ENCODE measurements at regions not wholly inside any gene's neighbourhood (a gene's known extent, or its start where the extent isn't known, plus 50 kb on each side); places are given as distances from the start of the nearest gene placed in this dataset.
A peak's percentile ranks its signal among the peaks of the same experiment; 100 is the strongest.

- DNase-seq: peak; percentile 18
- ATAC-seq (ENCODE audit: low read depth): no peak
- intact Hi-C loops (cut with micrococcal nuclease): no loop called here
- Mint-ChIP-seq H3K27ac (no peak overlapping the region), H3K27me3 (peaks cover 26% of the 10 kb centered on the region), H3K4me1 (peaks cover 14% of the 10 kb centered on the region), H3K9me3 (ENCODE audit: insufficient read depth) (no peaks in the 10 kb centered on the region), H3K4me3 (no peak overlapping the region)
- Histone ChIP-seq H3K27me3 (replicated peaks in 1 of 4; ENCODE audit: control extremely low read depth in 1 of 4, control insufficient read depth in 3 of 4, insufficient read depth in 4 of 4, low read length in 3 of 4) (no peaks in the 10 kb centered on the region), H2AFZ (ENCODE audit: insufficient read depth, low read depth, low read length, poor library complexity, severe bottlenecking) (peak overlapping the region; percentile 16), H3K4me1 (ENCODE audit: control insufficient read depth in 2 of 2, insufficient read depth in 2 of 2, low read length in 2 of 2) (peaks cover 7% of the 10 kb centered on the region in 2 donors), H3K9ac (ENCODE audit: low read length) (no peak overlapping the region), H3K27ac (ENCODE audit: low read length in 2 of 2) (no peak overlapping the region), H3K4me3 (ENCODE audit: control extremely low read depth in 1 of 5, extremely low read depth in 1 of 5, insufficient read depth in 1 of 5, low read depth in 2 of 5, low read length in 4 of 5) (no peak overlapping the region), H3K4me2 (replicated peaks; ENCODE audit: low read depth, low read length, poor library complexity, severe bottlenecking) (no peak overlapping the region), H3K9me3 (ENCODE audit: control extremely low read depth in 1 of 3, control insufficient read depth in 2 of 3, insufficient read depth in 1 of 3, low read length in 2 of 3) (peaks cover 0 to 5% (median 0%) of the 10 kb centered on the region in 3 donors), H3K79me2 (ENCODE audit: control insufficient read depth, insufficient read depth, low read length) (no peaks in the 10 kb centered on the region), H4K20me1 (ENCODE audit: control insufficient read depth, insufficient read depth, low read length, poor library complexity, severe bottlenecking) (no peaks in the 10 kb centered on the region), H3K36me3 (replicated peaks in 1 of 2; ENCODE audit: control extremely low read depth in 1 of 2, control insufficient read depth in 1 of 2, extremely low read depth in 1 of 2, insufficient read depth in 2 of 2, low read length in 1 of 2) (no peaks in the 10 kb centered on the region)
- ChIA-PET POLR2A (no interaction called here), CTCF (no interaction called here)
- TF ChIP-seq CTCF (IDR thresholded peaks at IDR 0.05) (no peak), EZH2 (IDR thresholded peaks at IDR 0.05; ENCODE audit: borderline replicate concordance, insufficient read depth, low read depth, low read length, poor library complexity, severe bottlenecking) (no peak)
- WGBS (ENCODE audit: insufficient coverage): 3% methylated on average over 7 of the region's 8 CpGs
Measured at GRCh38 chr15:58331913-58332675, 99.7 kb upstream of the LIPC start.

- Mint-ChIP-seq H3K27ac (no peak overlapping the region), H3K4me3 (no peak overlapping the region), H3K4me1 (peaks cover 14% of the 10 kb centered on the region), H3K9me3 (ENCODE audit: insufficient read depth) (no peaks in the 10 kb centered on the region), H3K27me3 (peaks cover 21% of the 10 kb centered on the region)
- Histone ChIP-seq H3K27ac (ENCODE audit: low read length in 2 of 2) (no peak overlapping the region), H3K9me3 (ENCODE audit: control extremely low read depth in 1 of 3, control insufficient read depth in 2 of 3, insufficient read depth in 1 of 3, low read length in 2 of 3) (peaks cover 0 to 5% (median 0%) of the 10 kb centered on the region in 3 donors), H4K20me1 (ENCODE audit: control insufficient read depth, insufficient read depth, low read length, poor library complexity, severe bottlenecking) (no peaks in the 10 kb centered on the region), H3K4me3 (ENCODE audit: control extremely low read depth in 1 of 5, extremely low read depth in 1 of 5, insufficient read depth in 1 of 5, low read depth in 2 of 5, low read length in 4 of 5) (no peak overlapping the region), H3K27me3 (replicated peaks in 1 of 4; ENCODE audit: control extremely low read depth in 1 of 4, control insufficient read depth in 3 of 4, insufficient read depth in 4 of 4, low read length in 3 of 4) (no peaks in the 10 kb centered on the region), H3K4me1 (ENCODE audit: control insufficient read depth in 2 of 2, insufficient read depth in 2 of 2, low read length in 2 of 2) (peaks cover 7% of the 10 kb centered on the region in 2 donors), H3K36me3 (replicated peaks in 1 of 2; ENCODE audit: control extremely low read depth in 1 of 2, control insufficient read depth in 1 of 2, extremely low read depth in 1 of 2, insufficient read depth in 2 of 2, low read length in 1 of 2) (no peaks in the 10 kb centered on the region), H3K79me2 (ENCODE audit: control insufficient read depth, insufficient read depth, low read length) (no peaks in the 10 kb centered on the region), H3K4me2 (replicated peaks; ENCODE audit: low read depth, low read length, poor library complexity, severe bottlenecking) (no peak overlapping the region), H3K9ac (ENCODE audit: low read length) (no peak overlapping the region), H2AFZ (ENCODE audit: insufficient read depth, low read depth, low read length, poor library complexity, severe bottlenecking) (no peak overlapping the region)
- TF ChIP-seq EZH2 (IDR thresholded peaks at IDR 0.05; ENCODE audit: borderline replicate concordance, insufficient read depth, low read depth, low read length, poor library complexity, severe bottlenecking) (no peak), CTCF (IDR thresholded peaks at IDR 0.05) (no peak)
- intact Hi-C loops (cut with micrococcal nuclease): no loop called here
- ATAC-seq (ENCODE audit: low read depth) (no peak), DNase-seq (no peak)
- POLR2A ChIA-PET: no interaction called here
- CTCF ChIA-PET: no interaction called here
Measured at GRCh38 chr15:58332676-58333400, 99.0 kb upstream of the LIPC start.

All from B cell (primary cell).